ENCODE measurements at regions not wholly inside any gene's neighbourhood (a gene's known extent, or its start where the extent isn't known, plus 50 kb on each side); places are given as distances from the start of the nearest gene placed in this dataset.

DNA sequence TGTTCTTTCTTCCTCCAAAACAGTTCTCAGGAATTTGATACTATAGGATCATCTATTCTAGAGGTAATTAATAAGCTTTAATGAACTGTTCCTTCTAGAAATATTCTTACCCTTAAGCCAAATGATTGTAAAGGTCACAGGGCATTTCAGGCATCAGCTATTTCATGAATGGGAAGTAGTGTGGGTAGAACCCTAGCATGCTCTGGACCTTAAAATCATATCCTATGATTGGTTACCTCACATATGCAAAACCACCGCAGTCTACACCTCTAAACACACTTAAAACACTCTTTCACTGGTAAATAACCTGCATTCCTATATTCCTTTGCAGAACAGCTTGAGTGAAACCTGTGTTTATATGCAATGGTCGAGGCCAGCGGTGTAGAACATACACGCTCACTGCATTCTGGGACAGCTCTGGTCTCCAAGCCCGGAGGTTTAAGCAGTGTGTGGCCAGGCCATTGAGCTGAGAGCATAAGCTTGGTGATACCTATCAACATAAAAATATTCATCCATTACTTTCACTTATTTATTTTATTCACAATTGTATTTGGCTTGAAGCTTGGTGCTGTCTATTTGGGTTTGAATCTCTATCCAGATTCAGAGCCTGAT, 87.7 kb upstream of the RASGRP1 start:
- TF ChIP-seq POLR2A (IDR thresholded peaks at IDR 0.05), result no peak
- TF ChIP-seq, protein P1, sequence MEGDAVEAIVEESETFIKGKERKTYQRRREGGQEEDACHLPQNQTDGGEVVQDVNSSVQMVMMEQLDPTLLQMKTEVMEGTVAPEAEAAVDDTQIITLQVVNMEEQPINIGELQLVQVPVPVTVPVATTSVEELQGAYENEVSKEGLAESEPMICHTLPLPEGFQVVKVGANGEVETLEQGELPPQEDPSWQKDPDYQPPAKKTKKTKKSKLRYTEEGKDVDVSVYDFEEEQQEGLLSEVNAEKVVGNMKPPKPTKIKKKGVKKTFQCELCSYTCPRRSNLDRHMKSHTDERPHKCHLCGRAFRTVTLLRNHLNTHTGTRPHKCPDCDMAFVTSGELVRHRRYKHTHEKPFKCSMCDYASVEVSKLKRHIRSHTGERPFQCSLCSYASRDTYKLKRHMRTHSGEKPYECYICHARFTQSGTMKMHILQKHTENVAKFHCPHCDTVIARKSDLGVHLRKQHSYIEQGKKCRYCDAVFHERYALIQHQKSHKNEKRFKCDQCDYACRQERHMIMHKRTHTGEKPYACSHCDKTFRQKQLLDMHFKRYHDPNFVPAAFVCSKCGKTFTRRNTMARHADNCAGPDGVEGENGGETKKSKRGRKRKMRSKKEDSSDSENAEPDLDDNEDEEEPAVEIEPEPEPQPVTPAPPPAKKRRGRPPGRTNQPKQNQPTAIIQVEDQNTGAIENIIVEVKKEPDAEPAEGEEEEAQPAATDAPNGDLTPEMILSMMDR (IDR thresholded peaks at IDR 0.05 in 8 of 11, conservative IDR thresholded peaks at IDR 0.05 in 3 of 11), result no peak

Data from spleen (tissue), 7 donors.